GM12891 (cell line): ENCODE measurements at regions not wholly inside any gene's neighbourhood (a gene's known extent, or its start where the extent isn't known, plus 50 kb on each side); places are given as distances from the start of the nearest gene placed in this dataset.

ENCODE experiments used
- DNase-seq: peaks from one replicate; pipeline ENCODE4 v3.0.0; 2011; ENCODE audit warnings: low spot score; ENCODE audit not compliant: insufficient read length
- FAIRE-seq: peaks from 2 replicates; lab custom pipeline; 2011; peaks lifted over from hg19 to GRCh38; lab: Jason Lieb, UNC
- PAX5 ChIP-seq: IDR thresholded peaks from 2 replicates; pipeline ENCODE4 v1.6.1; 2011; ENCODE audit warnings: low read length, moderate library complexity, mild to moderate bottlenecking; ENCODE audit not compliant: insufficient read depth, severe bottlenecking
- POLR2A ChIP-seq: IDR thresholded peaks from 2 replicates; pipeline ENCODE4 v1.6.1; 2011; ENCODE audit warnings: low read depth, low read length, control low read depth
- POLR2AphosphoS5 ChIP-seq: IDR thresholded peaks from 2 replicates; pipeline ENCODE4 v1.6.1; 2011; ENCODE audit warnings: low read depth, low read length, control low read depth
- POU2F2 ChIP-seq: IDR thresholded peaks from 2 replicates; pipeline ENCODE4 v1.6.1; 2011; ENCODE audit warnings: low read depth, mild to moderate bottlenecking, control low read depth, low read length, moderate library complexity
- SPI1 ChIP-seq: IDR thresholded peaks from 2 replicates; pipeline ENCODE4 v1.6.1; 2011; ENCODE audit warnings: low read depth, low read length, control low read depth
- TAF1 ChIP-seq: IDR thresholded peaks from 2 replicates; pipeline ENCODE4 v1.6.1; 2011; ENCODE audit warnings: low read depth, low read length, control low read depth

DNA sequence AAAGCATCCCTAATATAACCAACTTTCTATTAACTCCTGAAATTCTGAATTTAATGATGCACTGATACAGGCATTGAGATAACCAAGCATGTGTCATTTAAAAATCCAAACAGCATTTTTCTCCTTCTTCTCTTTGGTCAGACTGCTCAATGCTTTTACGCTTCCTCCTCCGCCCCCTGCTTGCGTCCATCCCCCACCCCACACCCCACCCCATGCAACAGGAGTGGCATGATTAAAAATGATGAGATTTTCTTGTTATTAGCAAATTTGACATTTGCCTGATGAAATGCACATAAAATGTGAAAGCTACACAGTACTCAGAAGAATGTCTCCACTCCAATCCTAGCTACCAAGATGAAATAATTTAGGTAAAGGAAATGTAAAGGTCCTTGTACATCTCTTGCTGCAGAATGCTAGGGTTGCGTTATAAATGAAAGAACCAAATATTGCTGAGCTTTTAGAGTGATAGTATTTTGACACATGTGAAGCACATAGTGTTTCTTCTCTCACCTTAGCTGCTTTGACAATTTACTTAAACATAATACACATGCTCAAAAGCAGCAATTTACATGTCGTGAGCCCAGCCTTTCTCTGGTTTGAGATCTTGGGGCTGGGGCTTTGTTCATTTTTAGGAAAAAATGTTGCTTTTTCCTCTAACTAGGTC lies 263.8 kb downstream of the MEIS1 start:
- DNase-seq, result no peak
- no peak for FAIRE-seq
- TF ChIP-seq SPI1 (no peak), TAF1 (no peak), PAX5 (no peak), POLR2A (no peak), POU2F2 (no peak)

DNA sequence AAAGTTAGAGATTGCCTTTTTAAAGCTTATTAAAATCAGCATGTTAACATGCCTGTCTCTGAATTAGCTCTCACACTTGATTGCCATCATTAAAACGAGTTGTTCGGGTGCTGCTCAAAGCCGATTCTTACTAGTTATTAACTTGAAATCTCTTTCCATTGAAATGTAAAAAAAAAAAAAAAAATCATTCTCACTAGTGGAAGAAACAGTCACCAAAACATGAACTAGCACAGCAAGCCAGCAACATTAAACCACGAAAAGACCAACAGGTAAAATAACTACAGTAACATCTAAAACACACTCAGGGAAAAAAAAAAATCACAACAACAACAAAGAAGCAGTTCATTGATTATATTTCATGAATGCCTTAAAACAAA lies 264.5 kb downstream of the MEIS1 start:
- no peak for FAIRE-seq
- no peak for DNase-seq
- no peak for TF ChIP-seq POU2F2
- TF ChIP-seq SPI1, result no peak
- TF ChIP-seq PAX5, result no peak
- TF ChIP-seq POLR2A, result no peak
- TF ChIP-seq TAF1, result no peak
- TF ChIP-seq POLR2AphosphoS5, result no peak

DNA sequence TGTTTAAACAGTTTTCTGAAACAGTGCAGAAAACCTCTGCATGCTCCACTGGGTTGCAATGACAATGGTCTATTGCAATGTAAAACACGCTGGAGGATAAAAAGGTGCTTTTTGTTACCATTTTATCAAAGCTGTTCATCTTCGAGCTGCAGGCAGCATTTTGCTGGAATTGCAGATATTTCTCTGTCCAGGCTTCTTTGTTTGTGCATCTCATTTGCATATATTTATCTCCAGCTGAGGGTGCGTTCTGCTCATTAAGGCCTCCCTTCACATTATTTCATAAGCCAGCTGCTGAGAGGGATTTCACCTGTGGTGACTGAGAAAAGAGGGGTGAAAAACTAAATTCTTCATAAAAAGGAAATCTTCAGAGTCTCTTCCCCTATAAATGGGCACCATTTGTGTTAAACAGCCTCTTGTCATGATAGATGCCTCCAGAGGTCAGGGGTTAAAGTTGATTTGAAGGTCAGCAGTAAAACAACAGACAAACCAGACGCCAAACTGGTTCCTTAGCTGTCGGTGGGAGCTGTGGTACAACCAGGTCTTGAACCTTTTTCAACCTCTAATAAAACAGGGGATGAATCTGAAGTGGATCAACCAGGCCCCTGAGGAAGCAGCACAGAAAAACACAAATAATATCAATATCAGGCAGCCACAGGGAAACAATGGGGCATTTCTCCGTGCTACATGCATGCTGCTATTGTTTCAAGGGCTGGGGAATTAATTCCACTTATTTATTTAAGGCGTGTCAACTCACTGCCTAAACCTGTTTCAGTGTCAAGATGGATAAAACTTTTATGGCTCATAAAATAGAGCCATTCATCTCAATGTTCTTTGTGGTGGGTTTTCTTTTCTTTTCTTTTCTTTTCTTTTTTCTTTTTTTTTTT lies 265.1 kb downstream of the MEIS1 start:
- TF ChIP-seq POU2F2, result no peak
- TF ChIP-seq POLR2A, result no peak
- TF ChIP-seq POLR2AphosphoS5, result no peak
- TF ChIP-seq SPI1, result no peak
- no peak for TF ChIP-seq TAF1
- TF ChIP-seq PAX5, result no peak
- DNase-seq, result no peak
- no peak for FAIRE-seq

DNA sequence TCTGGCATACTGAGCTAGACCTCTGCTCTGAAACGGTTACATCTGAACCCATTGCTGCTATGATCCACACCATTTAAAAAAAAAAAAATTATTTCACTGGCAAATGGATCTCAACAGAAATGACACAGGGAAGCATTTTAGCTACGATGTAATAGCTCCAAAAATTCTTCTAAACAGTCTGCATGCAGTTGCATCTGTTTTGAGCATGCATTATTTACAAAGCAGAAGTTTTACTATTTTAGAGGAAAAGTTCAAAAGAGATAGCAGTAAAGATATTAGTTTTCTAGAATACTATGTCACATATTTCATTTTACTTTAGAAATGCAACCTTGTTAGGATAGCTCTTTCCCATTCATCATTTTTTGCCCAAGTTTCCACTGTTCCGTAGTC lies 265.7 kb downstream of the MEIS1 start:
- TF ChIP-seq POU2F2 (no peak), POLR2A (no peak), PAX5 (no peak), SPI1 (no peak), TAF1 (no peak), POLR2AphosphoS5 (no peak)
- no peak for FAIRE-seq

DNA sequence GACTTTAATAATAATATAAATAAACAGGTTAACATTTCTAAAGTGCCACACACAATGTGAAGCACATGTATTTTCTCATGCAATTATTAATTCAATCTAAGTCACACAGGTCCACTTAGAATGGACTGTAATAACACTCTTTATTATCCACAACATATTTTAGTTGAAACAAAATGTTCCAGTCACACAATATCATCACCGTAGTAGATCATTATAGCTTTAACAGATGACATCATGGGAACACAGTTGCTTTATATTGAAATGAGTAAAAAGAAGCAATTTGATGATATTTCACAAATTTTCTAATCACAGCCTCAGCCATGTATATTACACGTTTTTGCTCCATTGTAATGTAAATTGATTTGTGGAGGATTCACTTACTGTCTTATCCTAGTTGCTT lies 266.3 kb downstream of the MEIS1 start:
- FAIRE-seq, result no peak
- TF ChIP-seq TAF1 (no peak), POLR2A (no peak), PAX5 (no peak), SPI1 (no peak)
- no peak for DNase-seq

More for the DNA sequence above, 265.7 kb downstream of the MEIS1 start:
- no peak for DNase-seq

DNA sequence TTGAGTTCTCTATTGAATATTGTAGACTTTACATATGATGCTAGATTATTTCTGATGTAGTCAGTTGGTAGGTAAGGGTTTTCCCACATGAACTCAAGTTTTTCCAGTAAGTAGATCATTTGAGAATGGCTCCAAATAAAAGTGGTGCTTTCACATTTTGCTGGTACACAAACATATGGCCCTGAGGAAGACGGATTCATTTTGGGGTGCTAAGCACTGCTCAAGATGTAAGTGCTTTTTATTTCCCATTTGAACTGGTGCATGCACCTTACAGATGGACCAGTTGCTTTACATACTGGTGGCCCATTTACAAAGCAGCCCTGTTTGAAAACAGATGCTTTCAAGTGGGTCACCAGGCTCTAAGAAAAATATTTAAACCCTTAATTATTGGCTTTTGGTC lies 266.7 kb downstream of the MEIS1 start:
- FAIRE-seq, result no peak
- DNase-seq, result no peak

DNA sequence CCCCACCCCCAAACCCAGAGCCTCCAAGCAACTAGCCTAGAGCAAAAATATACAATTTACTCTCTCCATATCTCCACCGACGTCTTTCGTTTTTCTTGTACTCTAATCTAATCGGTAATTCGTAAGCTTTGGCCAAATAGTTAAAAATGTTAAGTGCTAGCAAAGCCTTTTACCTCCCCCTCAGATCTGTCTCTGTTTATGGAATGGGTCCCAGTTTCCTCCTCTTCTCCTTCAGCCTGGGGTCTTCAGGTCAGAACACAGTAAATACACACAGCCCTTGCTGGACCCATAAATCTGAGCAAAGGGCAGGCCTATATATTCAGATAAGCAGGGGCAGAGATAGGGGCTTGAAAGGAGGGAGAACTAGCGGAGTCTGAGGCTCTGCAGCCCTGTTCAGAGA lies 267.4 kb downstream of the MEIS1 start:
- FAIRE-seq (no peak), DNase-seq (no peak)
- TF ChIP-seq PAX5 (no peak), SPI1 (no peak), POU2F2 (no peak), POLR2A (no peak), POLR2AphosphoS5 (no peak), TAF1 (no peak)

More for the DNA sequence above, 266.7 kb downstream of the MEIS1 start:
- TF ChIP-seq POLR2AphosphoS5 (no peak), POLR2A (no peak), TAF1 (no peak), SPI1 (no peak), POU2F2 (no peak), PAX5 (no peak)

DNA sequence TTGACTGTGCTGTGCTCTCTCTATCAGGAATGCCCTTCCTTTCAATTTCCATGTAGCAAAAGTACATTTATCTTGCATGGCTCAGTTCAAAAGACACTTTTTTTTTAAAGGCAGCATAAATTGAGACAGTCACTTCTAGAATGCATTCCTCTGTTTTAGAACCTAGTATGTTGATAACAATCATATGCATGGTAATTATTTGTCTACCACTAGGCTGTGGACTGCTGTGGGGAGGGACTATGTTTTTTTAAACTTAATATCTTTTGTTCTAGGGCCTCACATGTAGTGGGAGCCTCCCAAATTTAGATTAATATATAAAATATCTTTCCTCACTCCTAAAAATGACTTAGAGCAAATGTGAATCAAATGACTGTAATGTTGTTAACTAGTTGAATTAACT lies 269.9 kb downstream of the MEIS1 start:
- DNase-seq, result no peak
- no peak for FAIRE-seq
- TF ChIP-seq POLR2AphosphoS5, result no peak
- no peak for TF ChIP-seq TAF1
- TF ChIP-seq PAX5, result no peak
- no peak for TF ChIP-seq SPI1

DNA sequence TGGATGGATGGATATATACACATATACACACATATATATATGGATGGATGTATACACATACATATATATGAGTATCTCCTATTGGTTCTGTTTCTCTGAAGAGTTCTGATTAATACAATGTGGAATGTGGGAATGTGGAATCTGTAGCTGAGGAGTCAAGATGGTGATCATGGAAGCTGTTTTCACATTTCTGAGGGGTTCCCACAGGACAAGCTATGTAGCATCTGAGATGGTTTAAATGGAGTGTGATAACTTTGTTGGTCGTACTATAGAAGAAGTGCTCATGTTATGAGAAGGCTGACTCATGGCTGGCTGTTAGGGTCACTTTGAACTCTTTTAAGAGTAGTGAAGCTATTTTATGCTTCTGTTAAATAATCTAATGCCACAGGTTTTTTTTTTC lies 279.7 kb downstream of the MEIS1 start:
- FAIRE-seq (no peak), DNase-seq (no peak)
- TF ChIP-seq POU2F2 (no peak), POLR2A (no peak), TAF1 (no peak), POLR2AphosphoS5 (no peak), PAX5 (no peak), SPI1 (no peak)

DNA sequence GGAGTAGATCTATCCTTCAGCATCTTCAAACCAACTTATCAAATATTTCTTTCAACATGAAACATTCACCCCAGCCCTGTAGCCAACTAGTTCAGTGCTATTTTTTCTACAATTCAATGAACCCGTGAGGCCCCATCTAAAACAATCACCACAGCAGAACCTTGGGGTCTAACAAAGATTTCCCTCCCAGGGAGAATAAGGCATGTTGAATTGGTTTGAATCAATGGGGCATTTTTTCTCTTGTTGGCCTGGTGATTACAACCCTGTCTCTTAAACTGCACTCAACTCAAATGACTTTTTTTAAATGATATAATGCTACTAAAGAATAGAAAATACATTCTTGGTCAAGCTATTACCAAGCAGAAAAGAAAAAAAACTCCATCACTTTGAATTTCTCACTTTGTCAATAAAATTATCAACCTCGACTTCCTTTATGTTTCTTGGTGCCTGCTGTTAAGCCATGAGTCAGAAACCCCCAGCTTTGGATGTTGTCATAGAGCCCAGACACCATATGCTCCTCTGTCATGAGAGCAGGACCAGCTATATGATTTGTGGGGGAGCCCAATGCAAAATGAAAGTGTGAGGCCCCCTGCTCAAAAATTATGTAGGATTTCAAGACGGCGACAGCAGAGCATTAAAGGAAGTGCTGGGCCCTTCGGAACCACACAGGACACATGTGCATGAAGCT lies 282.4 kb downstream of the MEIS1 start:
- TF ChIP-seq PAX5 (no peak), TAF1 (no peak), POLR2A (no peak), SPI1 (no peak), POLR2AphosphoS5 (no peak), POU2F2 (no peak)
- DNase-seq (no peak), FAIRE-seq (no peak)
